GM19043 (cell line): ENCODE measurements at regions not wholly inside any gene's neighbourhood (a gene's known extent, or its start where the extent isn't known, plus 50 kb on each side); places are given as distances from the start of the nearest gene placed in this dataset.
A peak's percentile ranks its signal among the peaks of the same experiment; 100 is the strongest.

Experiments used
- ATAC-seq: cut with Tn5 transposase; IDR thresholded peaks from one replicate; pipeline ENCODE4 v1.9.1; 2021; ENCODE audit warnings: low read depth; ENCODE audit not compliant: unreplicated experiment

GRCh38 chr12:107393043-107393717 lies 292.4 kb upstream of the PWP1 start:
- ATAC-seq: no peak

- ATAC-seq: no peak
Measured at GRCh38 chr12:107394693-107395092, 290.9 kb upstream of the PWP1 start.

GRCh38 chr12:107395817-107396216 lies 289.8 kb upstream of the PWP1 start:
- no peak for ATAC-seq

- no peak for ATAC-seq
Measured at GRCh38 chr12:107396991-107397390, 288.6 kb upstream of the PWP1 start.

GRCh38 chr12:107397890-107398500 lies 287.6 kb upstream of the PWP1 start:
- ATAC-seq: no peak

- no peak for ATAC-seq
Measured at GRCh38 chr12:107399046-107399445, 286.6 kb upstream of the PWP1 start.

- no peak for ATAC-seq
Measured at GRCh38 chr12:107400686-107401447, 284.7 kb upstream of the PWP1 start.

- peak; percentile 57 for ATAC-seq
Measured at GRCh38 chr12:107402041-107403022, 283.3 kb upstream of the PWP1 start.

GRCh38 chr12:107404981-107405380 lies 280.6 kb upstream of the PWP1 start:
- ATAC-seq: no peak

- ATAC-seq: no peak
Measured at GRCh38 chr12:107405436-107405835, 280.2 kb upstream of the PWP1 start.

GRCh38 chr12:107406932-107407331 lies 278.7 kb upstream of the PWP1 start:
- no peak for ATAC-seq

- ATAC-seq: no peak
Measured at GRCh38 chr12:107411792-107412535, 273.6 kb upstream of the PWP1 start.

GRCh38 chr12:107415071-107415470 lies 270.5 kb upstream of the PWP1 start:
- no peak for ATAC-seq

- ATAC-seq: no peak
Measured at GRCh38 chr12:107415834-107416233, 269.8 kb upstream of the PWP1 start.

- no peak for ATAC-seq
Measured at GRCh38 chr12:107417004-107417403, 268.6 kb upstream of the PWP1 start.

- no peak for ATAC-seq
Measured at GRCh38 chr12:107418981-107419380, 266.6 kb upstream of the PWP1 start.

- no peak for ATAC-seq
Measured at GRCh38 chr12:107423531-107423930, 262.1 kb upstream of the PWP1 start.

GRCh38 chr12:107429006-107429705 lies 256.4 kb upstream of the PWP1 start:
- ATAC-seq: no peak

GRCh38 chr12:107431942-107432341 lies 253.7 kb upstream of the PWP1 start:
- no peak for ATAC-seq
